ENCODE measurements at regions not wholly inside any gene's neighbourhood (a gene's known extent, or its start where the extent isn't known, plus 50 kb on each side); places are given as distances from the start of the nearest gene placed in this dataset.

DNA sequence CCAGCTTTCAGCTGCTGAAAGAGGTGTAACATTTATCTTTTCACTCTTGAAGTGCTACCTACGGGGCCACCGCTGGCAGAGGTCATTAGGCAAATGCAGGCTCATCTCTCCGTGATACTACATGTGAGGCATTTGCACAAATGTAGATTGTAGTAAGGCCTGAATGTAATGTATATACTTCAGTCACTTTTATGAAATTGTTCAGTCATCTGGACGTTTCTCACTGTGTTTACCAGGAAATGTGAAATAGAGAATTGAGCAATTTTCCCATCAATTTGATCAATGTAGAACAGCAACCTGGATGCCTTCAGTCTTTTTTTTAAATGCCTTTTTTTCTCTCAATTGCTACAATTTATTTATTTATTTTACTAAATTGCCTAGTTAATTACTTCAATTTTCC, 368.3 kb upstream of the AZI2 start:
- Mint-ChIP-seq H3K4me1 (no peaks in the 10 kb centered on the region), H3K4me3 (no peak overlapping the region), H3K27ac (no peak overlapping the region), H3K9me3 (peaks cover 0 to 21% (median 2%) of the 10 kb centered on the region in 7 donors), H3K36me3 (no peaks in the 10 kb centered on the region), H3K27me3 (ENCODE audit: low read depth in 3 of 3) (no peaks in the 10 kb centered on the region)
- Histone ChIP-seq H4K20me1 (ENCODE audit: insufficient read depth, low read length) (no peaks in the 10 kb centered on the region), H3K9me3 (replicated peaks in 1 of 2; ENCODE audit: control insufficient read depth in 1 of 2, insufficient read depth in 1 of 2, low read length in 2 of 2) (peaks cover 5 to 10% of the 10 kb centered on the region in 2 donors), H3K79me2 (ENCODE audit: insufficient read depth, low read length) (no peaks in the 10 kb centered on the region), H3K4me2 (replicated peaks; ENCODE audit: extremely low read depth, low read length, poor library complexity, severe bottlenecking) (no peak overlapping the region), H3K4me1 (ENCODE audit: control insufficient read depth in 1 of 2, insufficient read depth in 2 of 2, low read length in 2 of 2) (no peaks in the 10 kb centered on the region), H3K27ac (ENCODE audit: low read depth in 1 of 2, low read length in 2 of 2) (no peak overlapping the region), H3K36me3 (replicated peaks in 1 of 2; ENCODE audit: control insufficient read depth in 1 of 2, insufficient read depth in 2 of 2, low read length in 2 of 2) (no peaks in the 10 kb centered on the region), H3K27me3 (ENCODE audit: control insufficient read depth in 2 of 2, insufficient read depth in 2 of 2, low read length in 2 of 2) (no peaks in the 10 kb centered on the region), H3K4me3 (replicated peaks in 1 of 3; ENCODE audit: low read depth in 2 of 3, low read length in 3 of 3) (no peak overlapping the region), H2AFZ (ENCODE audit: insufficient read depth, low read depth, low read length, poor library complexity, severe bottlenecking) (no peak overlapping the region), H3K9ac (ENCODE audit: insufficient read depth, low read length, poor library complexity, severe bottlenecking) (no peak overlapping the region)
- intact Hi-C loops (cut with micrococcal nuclease): no loop called here
- TF ChIP-seq, protein P1, sequence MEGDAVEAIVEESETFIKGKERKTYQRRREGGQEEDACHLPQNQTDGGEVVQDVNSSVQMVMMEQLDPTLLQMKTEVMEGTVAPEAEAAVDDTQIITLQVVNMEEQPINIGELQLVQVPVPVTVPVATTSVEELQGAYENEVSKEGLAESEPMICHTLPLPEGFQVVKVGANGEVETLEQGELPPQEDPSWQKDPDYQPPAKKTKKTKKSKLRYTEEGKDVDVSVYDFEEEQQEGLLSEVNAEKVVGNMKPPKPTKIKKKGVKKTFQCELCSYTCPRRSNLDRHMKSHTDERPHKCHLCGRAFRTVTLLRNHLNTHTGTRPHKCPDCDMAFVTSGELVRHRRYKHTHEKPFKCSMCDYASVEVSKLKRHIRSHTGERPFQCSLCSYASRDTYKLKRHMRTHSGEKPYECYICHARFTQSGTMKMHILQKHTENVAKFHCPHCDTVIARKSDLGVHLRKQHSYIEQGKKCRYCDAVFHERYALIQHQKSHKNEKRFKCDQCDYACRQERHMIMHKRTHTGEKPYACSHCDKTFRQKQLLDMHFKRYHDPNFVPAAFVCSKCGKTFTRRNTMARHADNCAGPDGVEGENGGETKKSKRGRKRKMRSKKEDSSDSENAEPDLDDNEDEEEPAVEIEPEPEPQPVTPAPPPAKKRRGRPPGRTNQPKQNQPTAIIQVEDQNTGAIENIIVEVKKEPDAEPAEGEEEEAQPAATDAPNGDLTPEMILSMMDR (IDR thresholded peaks at IDR 0.05): no peak
- DNase-seq: no peak
- 83% methylated on average over 2 of the region's 4 CpGs for WGBS (ENCODE audit: insufficient coverage)

DNA sequence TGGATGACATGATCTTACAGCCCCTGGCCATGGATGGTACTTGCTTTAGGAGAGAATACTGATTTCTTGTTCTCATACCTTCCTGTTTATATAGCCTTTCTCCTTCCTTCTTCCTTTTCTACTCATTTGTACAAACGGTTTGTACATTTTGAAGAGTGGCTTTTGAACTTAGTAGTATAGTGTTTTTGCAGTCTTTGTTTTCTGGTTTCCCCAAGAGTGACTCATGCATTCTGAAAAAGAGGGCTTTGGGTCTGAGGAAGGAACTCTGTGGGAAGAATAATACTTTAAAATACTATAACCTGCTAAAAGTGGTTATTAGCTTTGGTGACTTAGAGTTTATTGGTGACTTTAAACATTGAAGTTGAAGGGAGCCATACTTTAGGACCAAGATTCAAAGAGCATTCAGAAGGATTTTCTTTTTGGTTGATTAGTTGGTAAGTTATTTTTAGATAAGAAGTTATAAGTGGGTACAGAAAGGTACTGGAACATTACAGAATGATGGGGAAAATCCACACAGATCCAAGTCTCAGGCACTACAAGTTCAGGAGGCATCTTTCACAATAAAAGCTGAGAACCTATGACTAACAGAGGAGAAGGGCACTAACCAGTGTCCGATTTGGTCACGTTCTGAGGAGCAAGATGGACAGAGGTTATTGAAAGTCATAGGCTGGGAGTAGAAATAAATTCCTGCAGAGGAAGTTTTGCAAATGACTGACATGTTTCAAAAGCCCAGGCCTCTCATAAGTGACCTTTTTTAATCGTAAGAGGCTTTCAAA, 369.6 kb upstream of the AZI2 start:
- H3K4me1 Mint-ChIP-seq: no peaks in the 10 kb centered on the region
- no peak overlapping the region for H3K4me3 ChIP-seq (replicated peaks in 1 of 3; ENCODE audit: low read depth in 2 of 3, low read length in 3 of 3)
- no peaks in the 10 kb centered on the region for H3K79me2 ChIP-seq (ENCODE audit: insufficient read depth, low read length)
- WGBS (ENCODE audit: insufficient coverage): 60% methylated on average over 3 of the region's 4 CpGs
- no peak overlapping the region for H3K4me2 ChIP-seq (replicated peaks; ENCODE audit: extremely low read depth, low read length, poor library complexity, severe bottlenecking)
- no peaks in the 10 kb centered on the region for H3K4me1 ChIP-seq (ENCODE audit: control insufficient read depth in 1 of 2, insufficient read depth in 2 of 2, low read length in 2 of 2)
- H2AFZ ChIP-seq (ENCODE audit: insufficient read depth, low read depth, low read length, poor library complexity, severe bottlenecking): no peak overlapping the region
- intact Hi-C loops (cut with micrococcal nuclease): no loop called here
- no peak overlapping the region for H3K4me3 Mint-ChIP-seq
- H3K27ac Mint-ChIP-seq: no peak overlapping the region
- TF ChIP-seq, protein P1 (IDR thresholded peaks at IDR 0.05): no peak
- H3K36me3 ChIP-seq (replicated peaks in 1 of 2; ENCODE audit: control insufficient read depth in 1 of 2, insufficient read depth in 2 of 2, low read length in 2 of 2): no peaks in the 10 kb centered on the region
- peaks cover 10% of the 10 kb centered on the region in 2 donors for H3K9me3 ChIP-seq (replicated peaks in 1 of 2; ENCODE audit: control insufficient read depth in 1 of 2, insufficient read depth in 1 of 2, low read length in 2 of 2)
- no peaks in the 10 kb centered on the region for H3K27me3 ChIP-seq (ENCODE audit: control insufficient read depth in 2 of 2, insufficient read depth in 2 of 2, low read length in 2 of 2)
- H3K9me3 Mint-ChIP-seq: peaks cover 0 to 17% (median 2%) of the 10 kb centered on the region in 7 donors
- no peaks in the 10 kb centered on the region for H3K27me3 Mint-ChIP-seq (ENCODE audit: low read depth in 3 of 3)
- H3K27ac ChIP-seq (ENCODE audit: low read depth in 1 of 2, low read length in 2 of 2): no peak overlapping the region
- no peak for DNase-seq
- no peak overlapping the region for H3K9ac ChIP-seq (ENCODE audit: insufficient read depth, low read length, poor library complexity, severe bottlenecking)
- no peaks in the 10 kb centered on the region for H4K20me1 ChIP-seq (ENCODE audit: insufficient read depth, low read length)
- no peaks in the 10 kb centered on the region for H3K36me3 Mint-ChIP-seq

Data from CD14-positive monocyte (primary cell).